Naive thymus-derived CD8-positive, alpha-beta T cell (primary cell): ENCODE measurements at regions not wholly inside any gene's neighbourhood (a gene's known extent, or its start where the extent isn't known, plus 50 kb on each side); places are given as distances from the start of the nearest gene placed in this dataset.
"Not testable (repeated sequence)": the region's sequence is repeated elsewhere in the genome, so short reads cannot be mapped to it uniquely, and the experiment has no call there.

ENCODE experiments used
- ATAC-seq, 2 donors: fragments of 150-1000 bp; cut with Tn5 transposase in 1 of 2; sonication (Bioruptor Pico), chemical (Tn5 transposase) in 1 of 2; 1 replicate in 1 of 2; 2 replicates in 1 of 2; pipeline ENCODE4 v1.10.0; 2021; ENCODE audit warnings: mild to moderate bottlenecking in 2 of 2, moderate library complexity in 2 of 2
- POLR2A ChIA-PET: fragments of 350-600 bp; sonication (Branson Sonifier 250); formaldehyde crosslinking; loops from one replicate; lab custom pipeline; 2021; ENCODE audit warnings: antibody characterized with exemption; lab: Charles Lee
- DNase-seq, 10 donors: peaks; one replicate each; pipeline versions ENCODE4 v3.0.0 to v3.0.0-alpha.2; 2020 to 2022
- H3K27ac Mint-ChIP-seq, 10 donors: one replicate each; pipeline ENCODE4 v1.8.0; 2020 to 2022; ENCODE audit warnings: mild to moderate bottlenecking in 10 of 10, mixed read lengths in 10 of 10, moderate library complexity in 4 of 10, inconsistent platforms in 1 of 10
- H3K27me3 Mint-ChIP-seq, 5 donors: one replicate each; pipeline ENCODE4 v1.8.0; 2021 to 2022; ENCODE audit warnings: mixed read lengths in 5 of 5
- H3K36me3 Mint-ChIP-seq, 3 donors: one replicate each; pipeline ENCODE4 v1.8.0; 2020 to 2022; ENCODE audit warnings: mixed read lengths in 3 of 3, mild to moderate bottlenecking in 2 of 3, inconsistent platforms in 1 of 3
- H3K4me1 Mint-ChIP-seq, 4 donors: one replicate each; pipeline ENCODE4 v1.8.0; 2021 to 2022; ENCODE audit warnings: mixed read lengths in 4 of 4
- H3K4me3 Mint-ChIP-seq, 10 donors: one replicate each; pipeline ENCODE4 v1.8.0; 2020 to 2022; ENCODE audit warnings: mild to moderate bottlenecking in 10 of 10, mixed read lengths in 10 of 10, moderate library complexity in 6 of 10, inconsistent platforms in 1 of 10
- H3K9me3 Mint-ChIP-seq, 9 donors: one replicate each; pipeline ENCODE4 v1.8.0; 2020 to 2022; ENCODE audit warnings: mixed read lengths in 9 of 9, mild to moderate bottlenecking in 3 of 9, inconsistent platforms in 1 of 9, moderate library complexity in 1 of 9

GRCh38 chr6:144379356-144379755 lies 94.2 kb downstream of the UTRN start:
- POLR2A ChIA-PET, result no interaction called here
- no peak for DNase-seq
- H3K36me3 Mint-ChIP-seq, result peaks cover 18 to 28% (median 20%) of the 10 kb centered on the region in 3 donors
- H3K4me1 Mint-ChIP-seq, result peaks cover 28 to 70% (median 63%) of the 10 kb centered on the region in 4 donors
- H3K9me3 Mint-ChIP-seq, result peaks cover 0 to 19% (median 10%) of the 10 kb centered on the region in 9 donors
- peak overlapping the region in 1 of 10 donors; percentile 2 for H3K4me3 Mint-ChIP-seq
- peak overlapping the region in 6 of 10 donors; percentile 2 to 83 (median 34) for H3K27ac Mint-ChIP-seq
- ATAC-seq, result no peak
- H3K27me3 Mint-ChIP-seq, result no peaks in the 10 kb centered on the region

GRCh38 chr6:144381499-144381898 lies 96.4 kb downstream of the UTRN start:
- DNase-seq, ATAC-seq, H3K4me3 Mint-ChIP-seq, H3K27me3 Mint-ChIP-seq, POLR2A ChIA-PET: not testable (repeated sequence)
- peaks cover 18 to 28% (median 21%) of the 10 kb centered on the region in 3 donors for H3K36me3 Mint-ChIP-seq
- peaks cover 34 to 75% (median 63%) of the 10 kb centered on the region in 4 donors for H3K4me1 Mint-ChIP-seq
- H3K27ac Mint-ChIP-seq, result peak overlapping the region in 1 of 10 donors; percentile 22
- H3K9me3 Mint-ChIP-seq, result peaks cover 0 to 19% (median 10%) of the 10 kb centered on the region in 9 donors

- POLR2A ChIA-PET, result no interaction called here
- H3K36me3 Mint-ChIP-seq, result peaks cover 18 to 31% (median 26%) of the 10 kb centered on the region in 3 donors
- H3K27me3 Mint-ChIP-seq, result no peaks in the 10 kb centered on the region
- H3K4me3 Mint-ChIP-seq, result no peak overlapping the region
- H3K4me1 Mint-ChIP-seq, result peaks cover 31 to 67% (median 55%) of the 10 kb centered on the region in 4 donors
- peaks cover 0 to 19% (median 10%) of the 10 kb centered on the region in 9 donors for H3K9me3 Mint-ChIP-seq
- H3K27ac Mint-ChIP-seq, result peak overlapping the region in 7 of 10 donors; percentile 1 to 71 (median 33)
- DNase-seq (no peak), ATAC-seq (no peak)
Observed at GRCh38 chr6:144383336-144383735, 98.2 kb downstream of the UTRN start.

GRCh38 chr6:144384427-144384826 lies 99.3 kb downstream of the UTRN start:
- H3K9me3 Mint-ChIP-seq, result peaks cover 0 to 19% (median 10%) of the 10 kb centered on the region in 9 donors
- H3K27me3 Mint-ChIP-seq, result no peaks in the 10 kb centered on the region
- POLR2A ChIA-PET, result no interaction called here
- H3K27ac Mint-ChIP-seq, result peak overlapping the region in 5 of 10 donors; percentile 0 to 71 (median 38)
- peaks cover 27 to 60% (median 53%) of the 10 kb centered on the region in 4 donors for H3K4me1 Mint-ChIP-seq
- peak overlapping the region in 1 of 10 donors; percentile 1 for H3K4me3 Mint-ChIP-seq
- ATAC-seq, result no peak
- peaks cover 18 to 41% (median 24%) of the 10 kb centered on the region in 3 donors for H3K36me3 Mint-ChIP-seq
- DNase-seq, result no peak

GRCh38 chr6:144389474-144389873 lies 104.3 kb downstream of the UTRN start:
- peaks cover 0 to 42% (median 9%) of the 10 kb centered on the region in 3 donors for H3K36me3 Mint-ChIP-seq

GRCh38 chr6:144390202-144390601 lies 105.1 kb downstream of the UTRN start:
- POLR2A ChIA-PET, result interaction anchor here (0.9 kb wide), 1 partner anchor 47 kb away, joined by 3 read pairs; no protein-coding TSS in a partner anchor
- no peak overlapping the region for H3K4me3 Mint-ChIP-seq

More at GRCh38 chr6:144389474-144389873, 104.3 kb downstream of the UTRN start:
- DNase-seq, H3K4me3 Mint-ChIP-seq, H3K27me3 Mint-ChIP-seq, ATAC-seq, H3K9me3 Mint-ChIP-seq, POLR2A ChIA-PET: not testable (repeated sequence)
- Mint-ChIP-seq H3K27ac (peak overlapping the region in 2 of 10 donors; percentile 22 to 34), H3K4me1 (peaks cover 38 to 68% (median 63%) of the 10 kb centered on the region in 4 donors)

GRCh38 chr6:144390886-144391285 lies 105.8 kb downstream of the UTRN start:
- Mint-ChIP-seq H3K27me3 (no peaks in the 10 kb centered on the region), H3K36me3 (peaks cover 0 to 42% (median 10%) of the 10 kb centered on the region in 3 donors), H3K27ac (peak overlapping the region in 2 of 10 donors; percentile 19 to 31), H3K9me3 (peaks cover 0 to 9% (median 0%) of the 10 kb centered on the region in 9 donors), H3K4me3 (no peak overlapping the region), H3K4me1 (peaks cover 29 to 62% (median 58%) of the 10 kb centered on the region in 4 donors)
- no peak for DNase-seq
- POLR2A ChIA-PET, result interaction anchor here (0.9 kb wide), 1 partner anchor 47 kb away, joined by 3 read pairs; no protein-coding TSS in a partner anchor
- no peak for ATAC-seq

More at GRCh38 chr6:144390202-144390601, 105.1 kb downstream of the UTRN start:
- ATAC-seq, result no peak
- H3K4me1 Mint-ChIP-seq, result peaks cover 31 to 63% (median 59%) of the 10 kb centered on the region in 4 donors
- H3K9me3 Mint-ChIP-seq, result peaks cover 0 to 9% (median 0%) of the 10 kb centered on the region in 9 donors
- peaks cover 0 to 42% (median 9%) of the 10 kb centered on the region in 3 donors for H3K36me3 Mint-ChIP-seq
- DNase-seq, result no peak
- no peaks in the 10 kb centered on the region for H3K27me3 Mint-ChIP-seq
- H3K27ac Mint-ChIP-seq, result no peak overlapping the region

GRCh38 chr6:144392536-144392935 lies 107.4 kb downstream of the UTRN start:
- ATAC-seq, result no peak
- Mint-ChIP-seq H3K4me3 (peak overlapping the region in 2 of 10 donors; percentile 7 to 21), H3K4me1 (peaks cover 32 to 63% (median 59%) of the 10 kb centered on the region in 4 donors), H3K36me3 (peaks cover under 1 to 43% (median 16%) of the 10 kb centered on the region in 3 donors), H3K9me3 (peaks cover 0 to 10% (median 4%) of the 10 kb centered on the region in 9 donors), H3K27ac (peak overlapping the region in 3 of 10 donors; percentile 13 to 43 (median 30)), H3K27me3 (no peaks in the 10 kb centered on the region)
- POLR2A ChIA-PET, result no interaction called here
- DNase-seq, result no peak

- ATAC-seq, result no peak
- Mint-ChIP-seq H3K9me3 (peaks cover 0 to 18% (median 8%) of the 10 kb centered on the region in 9 donors), H3K27ac (no peak overlapping the region), H3K4me3 (no peak overlapping the region), H3K4me1 (peaks cover 29 to 65% (median 52%) of the 10 kb centered on the region in 4 donors), H3K27me3 (no peaks in the 10 kb centered on the region), H3K36me3 (peaks cover 11 to 38% (median 25%) of the 10 kb centered on the region in 3 donors)
- no peak for DNase-seq
- POLR2A ChIA-PET, result no interaction called here
Observed at GRCh38 chr6:144394210-144394609, 109.1 kb downstream of the UTRN start.

- no peak for DNase-seq
- POLR2A ChIA-PET, result no interaction called here
- no peaks in the 10 kb centered on the region for H3K27me3 Mint-ChIP-seq
- H3K36me3 Mint-ChIP-seq, result peaks cover 11 to 34% (median 25%) of the 10 kb centered on the region in 3 donors
- no peak for ATAC-seq
- peaks cover 33 to 72% (median 58%) of the 10 kb centered on the region in 4 donors for H3K4me1 Mint-ChIP-seq
- peak overlapping the region in 1 of 10 donors; percentile 37 for H3K27ac Mint-ChIP-seq
- peaks cover 0 to 18% (median 8%) of the 10 kb centered on the region in 9 donors for H3K9me3 Mint-ChIP-seq
- H3K4me3 Mint-ChIP-seq, result no peak overlapping the region
Observed at GRCh38 chr6:144395014-144395413, 109.9 kb downstream of the UTRN start.

GRCh38 chr6:144395826-144396225 lies 110.7 kb downstream of the UTRN start:
- POLR2A ChIA-PET, result no interaction called here
- Mint-ChIP-seq H3K27ac (no peak overlapping the region), H3K36me3 (peaks cover 11 to 28% (median 25%) of the 10 kb centered on the region in 3 donors), H3K27me3 (no peaks in the 10 kb centered on the region), H3K4me3 (no peak overlapping the region), H3K4me1 (peaks cover 29 to 73% (median 54%) of the 10 kb centered on the region in 4 donors), H3K9me3 (peaks cover 0 to 18% (median 8%) of the 10 kb centered on the region in 9 donors)
- no peak for ATAC-seq
- DNase-seq, result no peak

GRCh38 chr6:144397141-144397540 lies 112.0 kb downstream of the UTRN start:
- POLR2A ChIA-PET, result no interaction called here
- H3K4me1 Mint-ChIP-seq, result peaks cover 32 to 74% (median 52%) of the 10 kb centered on the region in 4 donors
- no peak overlapping the region for H3K4me3 Mint-ChIP-seq
- H3K27me3 Mint-ChIP-seq, result no peaks in the 10 kb centered on the region
- no peak for ATAC-seq
- peaks cover 0 to 18% (median 8%) of the 10 kb centered on the region in 9 donors for H3K9me3 Mint-ChIP-seq
- DNase-seq, result no peak
- H3K36me3 Mint-ChIP-seq, result peaks cover 11 to 30% (median 25%) of the 10 kb centered on the region in 3 donors
- no peak overlapping the region for H3K27ac Mint-ChIP-seq

GRCh38 chr6:144400321-144400720 lies 115.2 kb downstream of the UTRN start:
- Mint-ChIP-seq H3K4me3 (no peak overlapping the region), H3K9me3 (peaks cover 0 to 13% (median 8%) of the 10 kb centered on the region in 9 donors), H3K36me3 (peaks cover 14 to 59% (median 40%) of the 10 kb centered on the region in 3 donors), H3K4me1 (peaks cover 29 to 66% (median 51%) of the 10 kb centered on the region in 4 donors), H3K27me3 (no peaks in the 10 kb centered on the region), H3K27ac (peak overlapping the region in 2 of 10 donors; percentile 17 to 26)
- ATAC-seq (no peak), DNase-seq (no peak)
- POLR2A ChIA-PET, result no interaction called here
